ENCODE measurements at regions not wholly inside any gene's neighbourhood (a gene's known extent, or its start where the extent isn't known, plus 50 kb on each side); places are given as distances from the start of the nearest gene placed in this dataset.

DNA sequence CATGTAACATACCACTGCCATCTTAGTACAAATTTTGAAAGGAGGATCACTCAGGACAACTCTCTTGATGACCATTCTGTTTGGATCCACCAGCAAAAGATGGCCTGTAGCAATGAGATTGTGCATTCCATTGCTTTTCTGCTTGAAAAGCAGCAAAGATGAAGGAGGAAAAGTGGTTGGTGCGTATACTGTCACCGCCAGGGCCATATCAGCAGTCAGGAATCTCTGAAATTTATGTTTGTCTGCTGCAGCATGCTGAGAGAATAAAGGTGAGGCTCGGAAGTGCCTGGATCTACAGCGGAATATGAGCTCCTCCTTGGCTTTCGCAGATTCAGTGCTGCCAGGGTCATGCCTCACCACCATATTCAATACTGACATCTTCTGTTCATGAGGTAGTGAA, 144.4 kb downstream of the GPBP1 start:
- no peak for DNase-seq (ENCODE audit: low read depth)
- H3K4me3 ChIP-seq (replicated peaks; ENCODE audit: low read depth, low read length): no peak overlapping the region
- TF ChIP-seq, protein P1, sequence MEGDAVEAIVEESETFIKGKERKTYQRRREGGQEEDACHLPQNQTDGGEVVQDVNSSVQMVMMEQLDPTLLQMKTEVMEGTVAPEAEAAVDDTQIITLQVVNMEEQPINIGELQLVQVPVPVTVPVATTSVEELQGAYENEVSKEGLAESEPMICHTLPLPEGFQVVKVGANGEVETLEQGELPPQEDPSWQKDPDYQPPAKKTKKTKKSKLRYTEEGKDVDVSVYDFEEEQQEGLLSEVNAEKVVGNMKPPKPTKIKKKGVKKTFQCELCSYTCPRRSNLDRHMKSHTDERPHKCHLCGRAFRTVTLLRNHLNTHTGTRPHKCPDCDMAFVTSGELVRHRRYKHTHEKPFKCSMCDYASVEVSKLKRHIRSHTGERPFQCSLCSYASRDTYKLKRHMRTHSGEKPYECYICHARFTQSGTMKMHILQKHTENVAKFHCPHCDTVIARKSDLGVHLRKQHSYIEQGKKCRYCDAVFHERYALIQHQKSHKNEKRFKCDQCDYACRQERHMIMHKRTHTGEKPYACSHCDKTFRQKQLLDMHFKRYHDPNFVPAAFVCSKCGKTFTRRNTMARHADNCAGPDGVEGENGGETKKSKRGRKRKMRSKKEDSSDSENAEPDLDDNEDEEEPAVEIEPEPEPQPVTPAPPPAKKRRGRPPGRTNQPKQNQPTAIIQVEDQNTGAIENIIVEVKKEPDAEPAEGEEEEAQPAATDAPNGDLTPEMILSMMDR (IDR thresholded peaks at IDR 0.05; ENCODE audit: low read length, missing control alignments): no peak

DNA sequence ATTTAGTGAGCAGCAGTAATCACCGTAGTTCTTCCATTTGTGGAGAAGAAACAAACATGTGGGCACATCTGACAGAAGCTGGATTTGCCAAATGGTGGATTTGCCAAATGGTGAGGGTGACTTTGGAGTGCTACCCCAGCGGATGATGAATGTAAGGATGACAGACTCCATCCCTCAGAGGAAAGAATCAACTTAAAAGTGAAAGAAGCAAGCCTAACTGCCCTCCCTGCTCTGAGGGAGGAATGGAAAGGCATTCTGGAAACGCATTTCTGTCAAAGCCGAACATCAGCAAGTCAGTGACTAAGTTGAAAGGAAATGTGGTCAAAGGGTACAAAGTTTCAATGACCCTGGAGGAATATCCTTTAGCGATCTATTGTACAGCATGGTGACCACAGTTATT, 143.5 kb downstream of the GPBP1 start:
- DNase-seq (ENCODE audit: low read depth): peak; percentile 59
- TF ChIP-seq, protein P1 (IDR thresholded peaks at IDR 0.05; ENCODE audit: low read length, missing control alignments): no peak
- no peak overlapping the region for H3K4me3 ChIP-seq (replicated peaks; ENCODE audit: low read depth, low read length)

DNA sequence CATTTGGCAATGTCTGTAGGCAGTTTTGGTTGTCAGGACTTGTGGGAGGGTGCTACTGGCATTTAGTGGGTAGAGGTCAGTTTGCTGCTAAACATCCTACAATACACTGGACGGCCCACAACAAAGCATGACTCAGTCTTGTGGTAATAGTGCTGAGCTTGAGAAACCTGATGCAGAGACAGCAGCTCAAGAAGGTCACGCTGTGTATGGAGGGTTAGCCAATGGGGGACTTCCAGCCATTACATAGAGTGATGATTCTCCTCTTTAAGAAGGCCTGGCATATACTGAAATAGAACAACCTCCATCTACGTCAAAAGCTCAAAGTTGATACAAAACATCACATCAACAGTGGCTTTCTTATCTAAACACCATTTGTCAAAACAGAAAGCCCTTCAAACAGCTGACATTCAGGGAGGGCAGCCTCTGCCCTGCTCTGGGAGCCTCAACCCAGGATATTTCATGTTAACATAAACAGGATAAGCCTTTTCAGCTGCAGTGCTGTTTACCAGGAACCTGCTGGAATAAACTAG, 143.0 kb downstream of the GPBP1 start:
- peak; percentile 99 for DNase-seq (ENCODE audit: low read depth)
- H3K4me3 ChIP-seq (replicated peaks; ENCODE audit: low read depth, low read length): no peak overlapping the region
- TF ChIP-seq, protein P1 (IDR thresholded peaks at IDR 0.05; ENCODE audit: low read length, missing control alignments): no peak

DNA sequence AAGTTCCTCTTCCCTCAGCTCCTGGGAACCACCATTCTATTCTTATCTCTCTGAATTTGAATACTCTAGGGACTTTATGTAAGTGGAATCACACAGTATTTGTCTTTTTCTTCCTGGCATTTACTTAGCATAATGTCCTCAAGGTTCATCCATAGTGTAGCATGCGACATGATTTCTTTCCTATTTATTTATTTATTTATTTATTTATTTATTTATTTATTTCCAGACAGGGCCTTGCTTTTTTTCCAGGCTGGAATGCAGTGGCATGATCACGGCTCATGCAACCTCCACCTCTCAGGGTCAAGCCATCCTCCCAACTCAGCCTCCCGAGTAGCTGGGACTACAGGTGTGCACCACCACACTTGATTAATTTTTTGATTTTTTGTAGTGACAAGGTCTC, 142.1 kb downstream of the GPBP1 start:
- DNase-seq (ENCODE audit: low read depth): no peak
- H3K4me3 ChIP-seq (replicated peaks; ENCODE audit: low read depth, low read length): no peak overlapping the region
- TF ChIP-seq, protein P1 (IDR thresholded peaks at IDR 0.05; ENCODE audit: low read length, missing control alignments): no peak

All from fibroblast of pulmonary artery (primary cell).